Skeletal muscle tissue (tissue), 3 donors: ENCODE measurements at regions not wholly inside any gene's neighbourhood (a gene's known extent, or its start where the extent isn't known, plus 50 kb on each side); places are given as distances from the start of the nearest gene placed in this dataset.

ENCODE experiments used
- H3K27ac ChIP-seq: one replicate; pipeline ENCODE4 v1.7.0; 2013; ENCODE audit warnings: mild to moderate bottlenecking, low read depth, low read length, inconsistent platforms
- H3K27me3 ChIP-seq, 3 donors: one replicate each; pipeline ENCODE4 v1.7.0; 2013; ENCODE audit warnings: low read length in 3 of 3; ENCODE audit not compliant: control insufficient read depth in 3 of 3, insufficient read depth in 3 of 3
- H3K36me3 ChIP-seq, 3 donors: one replicate each; pipeline ENCODE4 v1.7.0; 2013; ENCODE audit warnings: low read length in 3 of 3; ENCODE audit not compliant: control insufficient read depth in 3 of 3, insufficient read depth in 3 of 3
- H3K4me1 ChIP-seq, 3 donors: one replicate each; pipeline ENCODE4 v1.7.0; 2013; ENCODE audit warnings: low read length in 3 of 3, mild to moderate bottlenecking in 3 of 3; ENCODE audit not compliant: control insufficient read depth in 3 of 3, insufficient read depth in 3 of 3
- H3K4me3 ChIP-seq, 3 donors: one replicate each; pipeline ENCODE4 v1.7.0; 2013; ENCODE audit warnings: low read length in 3 of 3
- H3K9ac ChIP-seq, 3 donors: one replicate each; pipeline ENCODE4 v1.7.0; 2013; ENCODE audit warnings: low read length in 3 of 3, mild to moderate bottlenecking in 3 of 3, moderate library complexity in 2 of 3, low read depth in 1 of 3
- H3K9me3 ChIP-seq, 3 donors: one replicate each; pipeline ENCODE4 v1.7.0; 2013; ENCODE audit warnings: low read length in 3 of 3; ENCODE audit not compliant: control insufficient read depth in 3 of 3
- donor health status: Osteomylitis.

DNA sequence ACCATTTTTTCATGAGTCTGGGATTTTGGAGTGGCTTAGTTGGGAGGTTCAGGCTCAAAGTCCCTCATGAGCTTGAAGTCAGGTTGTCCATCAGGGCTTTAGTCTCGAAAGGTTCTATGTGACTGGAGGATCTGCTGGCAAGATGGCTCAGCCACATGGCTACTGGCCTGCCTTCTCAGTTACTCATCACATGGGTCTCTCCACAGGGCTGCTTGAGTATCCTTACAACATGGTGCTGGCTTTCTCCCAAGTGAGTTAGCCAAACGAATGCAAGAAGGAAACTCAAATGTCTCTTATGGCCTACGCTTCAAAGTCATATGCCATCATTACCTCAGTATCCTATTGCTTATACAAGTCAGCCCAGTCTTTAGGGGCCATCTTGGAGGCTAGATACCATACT, 106.3 kb upstream of the VCX3B start:
- Histone ChIP-seq H3K4me3 (no peak overlapping the region), H3K27me3 (no peaks in the 10 kb centered on the region), H3K4me1 (no peaks in the 10 kb centered on the region), H3K9me3 (no peaks in the 10 kb centered on the region), H3K27ac (no peak overlapping the region), H3K36me3 (no peaks in the 10 kb centered on the region), H3K9ac (no peak overlapping the region)

DNA sequence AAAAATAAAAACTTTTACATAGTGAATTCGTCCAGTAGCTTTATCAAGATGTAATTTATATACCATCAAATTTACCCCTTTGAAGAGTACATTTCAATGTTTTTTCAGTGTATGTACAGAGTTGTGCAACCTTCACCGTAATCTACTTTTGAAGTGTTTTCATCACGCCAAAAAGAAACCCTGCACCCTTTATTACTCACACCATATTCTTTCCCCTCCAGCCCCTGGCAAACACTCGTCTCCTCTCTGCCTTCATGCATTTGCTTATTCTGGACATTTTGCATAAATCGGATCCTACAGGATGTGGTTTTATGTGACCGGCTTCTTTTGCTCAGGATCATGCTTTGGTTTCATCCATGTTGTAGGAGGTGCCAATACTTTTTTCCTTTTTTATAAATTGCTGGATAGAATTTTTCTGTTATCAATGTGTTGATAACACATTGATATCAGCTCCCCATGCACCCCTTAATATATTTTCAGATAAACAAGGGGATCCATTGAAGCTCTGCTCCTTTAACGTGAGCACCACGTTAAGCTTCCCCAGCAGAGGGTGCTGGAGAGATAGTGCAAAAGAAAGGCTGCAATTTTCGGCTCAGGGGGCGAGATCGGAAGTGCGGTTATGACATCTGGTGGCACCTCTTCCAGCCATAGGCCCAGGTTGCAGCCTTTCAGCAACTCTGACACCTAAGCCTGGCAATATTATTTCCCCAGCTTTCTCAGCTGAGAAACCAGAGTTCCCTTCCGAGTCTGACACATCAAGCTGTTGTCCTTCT, 100.1 kb upstream of the VCX3B start:
- H3K36me3 ChIP-seq: no peaks in the 10 kb centered on the region
- no peaks in the 10 kb centered on the region for H3K9me3 ChIP-seq
- no peaks in the 10 kb centered on the region for H3K27me3 ChIP-seq
- no peaks in the 10 kb centered on the region for H3K4me1 ChIP-seq
- H3K27ac ChIP-seq: no peak overlapping the region
- H3K4me3 ChIP-seq: peak overlapping the region in 1 of 3 donors; percentile 41
- H3K9ac ChIP-seq: no peak overlapping the region

DNA sequence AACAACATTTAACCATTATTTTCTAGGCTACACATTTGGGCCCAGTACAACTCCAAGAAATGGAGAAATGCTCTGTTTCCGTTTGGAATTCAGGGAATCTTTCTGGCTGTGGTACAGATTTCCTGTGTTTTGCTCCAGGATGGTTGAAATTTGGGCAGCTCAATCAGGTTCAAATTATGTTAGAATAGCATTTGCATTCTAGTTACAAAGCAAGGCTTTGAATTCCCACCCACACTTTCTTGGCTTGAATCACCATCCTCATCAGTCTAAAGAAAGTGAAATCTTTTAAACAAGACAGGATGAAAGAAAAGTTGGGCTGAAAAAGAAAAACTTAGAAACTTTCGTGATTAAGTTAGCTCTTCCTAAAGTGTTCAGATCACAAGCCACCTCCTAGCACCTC, 98.1 kb upstream of the VCX3B start:
- no peak overlapping the region for H3K4me3 ChIP-seq
- H3K27me3 ChIP-seq: no peaks in the 10 kb centered on the region
- H3K4me1 ChIP-seq: no peaks in the 10 kb centered on the region
- no peak overlapping the region for H3K27ac ChIP-seq
- H3K9ac ChIP-seq: no peak overlapping the region
- H3K36me3 ChIP-seq: no peaks in the 10 kb centered on the region
- H3K9me3 ChIP-seq: no peaks in the 10 kb centered on the region

DNA sequence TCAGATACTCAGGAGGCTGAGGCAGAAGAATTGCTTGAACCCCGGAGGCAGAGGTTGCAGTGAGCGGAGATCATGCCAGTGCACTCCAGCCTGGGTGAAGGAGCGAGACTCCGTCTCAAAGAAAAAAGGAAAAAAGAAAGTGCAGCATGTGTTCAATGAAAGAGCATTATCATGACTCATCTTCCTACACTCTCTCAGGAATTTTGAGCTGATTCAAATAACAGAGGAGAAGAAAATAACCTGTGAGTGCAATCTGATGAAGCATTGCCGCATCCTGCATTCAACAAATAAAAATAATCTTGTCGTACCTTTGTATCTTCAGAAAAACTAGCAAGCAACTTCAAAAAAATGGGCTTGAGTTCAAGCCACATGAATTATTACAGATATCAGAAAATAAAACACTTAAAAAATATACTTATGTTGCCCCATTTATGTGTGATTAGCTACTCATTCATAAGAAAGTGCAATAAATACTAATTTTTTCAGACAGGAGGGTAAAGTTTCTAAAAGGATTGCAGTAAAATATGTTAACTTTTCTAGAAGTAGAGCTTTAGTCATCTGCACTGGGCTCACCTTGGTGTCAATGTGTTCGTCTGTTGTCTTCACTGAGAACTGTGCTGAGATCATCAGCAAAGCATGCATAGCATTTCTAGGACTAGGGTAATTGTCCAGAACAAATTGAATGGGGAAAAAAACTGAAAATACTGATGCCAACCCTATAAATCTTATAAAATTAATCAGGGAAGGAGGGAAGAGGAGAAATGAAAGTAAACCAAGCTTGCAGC, 90.4 kb upstream of the VCX3B start:
- Histone ChIP-seq H3K36me3 (no peaks in the 10 kb centered on the region), H3K9ac (no peak overlapping the region), H3K4me1 (no peaks in the 10 kb centered on the region), H3K27me3 (no peaks in the 10 kb centered on the region), H3K9me3 (no peaks in the 10 kb centered on the region), H3K4me3 (no peak overlapping the region), H3K27ac (no peak overlapping the region)

DNA sequence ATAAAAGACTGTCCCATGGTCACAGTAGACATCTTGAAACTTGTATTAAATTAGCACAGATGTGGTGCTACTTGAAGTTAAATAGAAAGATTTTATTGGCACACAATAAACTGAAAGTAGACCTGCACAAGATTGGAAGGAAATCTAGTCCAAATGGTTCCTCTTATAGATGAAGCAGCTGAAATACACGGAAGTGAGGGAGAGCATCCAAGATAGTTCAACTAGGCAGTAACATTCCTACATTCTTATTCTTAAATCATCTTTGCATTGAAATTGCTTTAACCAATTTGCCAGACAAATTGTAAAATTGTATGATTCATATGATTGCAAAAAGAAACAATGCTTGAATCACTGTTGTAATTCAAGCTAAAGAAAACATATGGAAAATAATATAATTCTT, 87.6 kb upstream of the VCX3B start:
- no peak overlapping the region for H3K9ac ChIP-seq
- no peaks in the 10 kb centered on the region for H3K9me3 ChIP-seq
- H3K36me3 ChIP-seq: no peaks in the 10 kb centered on the region
- H3K4me3 ChIP-seq: no peak overlapping the region
- no peak overlapping the region for H3K27ac ChIP-seq
- H3K27me3 ChIP-seq: no peaks in the 10 kb centered on the region
- no peaks in the 10 kb centered on the region for H3K4me1 ChIP-seq

DNA sequence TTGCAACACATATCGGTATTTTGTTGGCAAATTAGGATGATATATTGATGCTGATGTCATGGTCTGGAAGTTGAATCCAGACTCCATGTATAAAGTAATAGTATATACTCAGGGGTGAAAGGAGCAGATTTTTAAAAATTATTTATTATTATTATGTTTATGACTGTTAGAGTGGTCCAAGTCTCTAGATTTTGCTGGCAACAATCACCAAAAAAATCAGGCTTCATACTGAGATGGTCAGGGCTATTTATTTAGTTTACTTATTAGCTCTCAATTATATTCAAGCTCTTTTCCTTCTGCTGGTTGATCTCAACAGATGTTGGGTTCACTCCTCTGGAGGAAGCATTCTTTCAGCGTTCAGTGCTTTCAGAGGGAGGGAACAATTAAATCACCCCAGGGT, 73.9 kb upstream of the VCX3B start:
- no peaks in the 10 kb centered on the region for H3K36me3 ChIP-seq
- no peaks in the 10 kb centered on the region for H3K9me3 ChIP-seq
- no peak overlapping the region for H3K27ac ChIP-seq
- no peak overlapping the region for H3K9ac ChIP-seq
- no peaks in the 10 kb centered on the region for H3K4me1 ChIP-seq
- no peaks in the 10 kb centered on the region for H3K27me3 ChIP-seq
- no peak overlapping the region for H3K4me3 ChIP-seq

DNA sequence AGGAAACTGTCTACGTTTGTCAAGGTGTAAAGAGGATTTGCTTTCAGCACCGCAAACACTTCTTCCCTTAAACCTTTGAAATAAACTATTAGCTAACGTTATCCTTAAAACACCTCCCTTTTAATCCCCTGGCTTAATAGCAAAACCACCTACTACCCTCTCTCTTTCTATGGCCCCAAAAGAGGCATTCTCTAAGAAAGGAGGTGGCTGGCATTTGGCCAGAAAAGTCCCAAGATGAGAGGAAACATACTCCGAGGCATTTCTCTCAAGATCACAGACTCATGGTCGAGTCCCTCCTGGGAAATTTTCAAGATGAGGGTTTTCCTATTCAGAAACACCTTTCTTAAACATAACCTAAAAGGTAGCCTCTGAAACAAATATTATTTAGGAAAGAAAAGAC, 60.6 kb upstream of the VCX3B start:
- H3K27ac ChIP-seq: no peak overlapping the region
- peaks cover 0 to 5% (median 0%) of the 10 kb centered on the region in 3 donors for H3K9me3 ChIP-seq
- no peaks in the 10 kb centered on the region for H3K36me3 ChIP-seq
- no peak overlapping the region for H3K9ac ChIP-seq
- peaks cover 4 to 9% (median 8%) of the 10 kb centered on the region in 3 donors for H3K4me1 ChIP-seq
- peak overlapping the region in 1 of 3 donors; percentile 3 for H3K4me3 ChIP-seq
- no peaks in the 10 kb centered on the region for H3K27me3 ChIP-seq

DNA sequence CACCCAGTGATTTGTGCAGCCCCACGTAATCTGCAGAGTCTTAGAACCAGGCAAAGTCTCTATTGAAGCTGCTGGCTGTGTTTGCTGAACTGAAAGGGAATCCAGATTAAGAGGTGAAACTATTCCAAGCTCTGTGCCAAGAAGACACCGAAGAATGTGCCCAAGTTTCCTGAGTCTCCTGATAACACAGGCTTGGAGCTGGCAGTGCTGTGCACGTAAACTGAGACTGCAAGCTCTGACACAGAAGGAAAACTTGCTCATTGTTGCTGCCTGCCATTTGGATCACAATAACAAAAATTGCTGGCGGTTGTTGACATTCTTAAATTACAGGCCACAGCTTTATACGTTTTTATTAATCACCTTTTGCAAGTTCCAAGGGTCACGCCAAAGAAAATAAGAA, 60.2 kb upstream of the VCX3B start:
- peak overlapping the region in 2 of 3 donors; percentile 3 to 31 for H3K4me3 ChIP-seq
- no peak overlapping the region for H3K9ac ChIP-seq
- H3K9me3 ChIP-seq: peaks cover 0 to 5% (median 0%) of the 10 kb centered on the region in 3 donors

DNA sequence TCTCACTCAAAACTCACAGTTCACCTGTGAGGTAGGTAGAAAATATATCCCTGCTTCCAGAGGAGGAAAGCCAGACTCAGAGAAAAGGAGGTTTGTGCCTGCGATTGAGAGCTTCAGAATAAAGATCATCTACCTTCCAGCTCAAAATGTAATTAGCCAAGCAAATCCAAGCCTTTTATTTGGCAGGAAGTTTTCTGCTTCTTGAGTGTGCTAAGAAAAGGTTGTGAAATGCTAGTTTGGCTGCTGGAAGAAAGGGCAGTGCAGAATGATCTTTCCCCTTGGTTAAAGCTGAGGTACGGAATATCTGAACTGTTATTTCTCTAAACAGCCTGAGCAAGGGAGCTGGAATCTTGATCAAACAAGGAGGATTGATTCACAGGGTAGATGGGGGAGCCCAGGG, 59.7 kb upstream of the VCX3B start:
- no peak overlapping the region for H3K9ac ChIP-seq
- peak overlapping the region in 2 of 3 donors; percentile 3 to 13 for H3K4me3 ChIP-seq
- H3K27ac ChIP-seq: no peak overlapping the region
- no peaks in the 10 kb centered on the region for H3K27me3 ChIP-seq
- H3K4me1 ChIP-seq: peaks cover 4 to 9% (median 8%) of the 10 kb centered on the region in 3 donors
- H3K9me3 ChIP-seq: peaks cover 0 to 5% (median 0%) of the 10 kb centered on the region in 3 donors
- H3K36me3 ChIP-seq: no peaks in the 10 kb centered on the region

More for the DNA sequence above, 60.2 kb upstream of the VCX3B start:
- Histone ChIP-seq H3K4me1 (peaks cover 4 to 9% (median 8%) of the 10 kb centered on the region in 3 donors), H3K27me3 (no peaks in the 10 kb centered on the region), H3K27ac (no peak overlapping the region), H3K36me3 (no peaks in the 10 kb centered on the region)

DNA sequence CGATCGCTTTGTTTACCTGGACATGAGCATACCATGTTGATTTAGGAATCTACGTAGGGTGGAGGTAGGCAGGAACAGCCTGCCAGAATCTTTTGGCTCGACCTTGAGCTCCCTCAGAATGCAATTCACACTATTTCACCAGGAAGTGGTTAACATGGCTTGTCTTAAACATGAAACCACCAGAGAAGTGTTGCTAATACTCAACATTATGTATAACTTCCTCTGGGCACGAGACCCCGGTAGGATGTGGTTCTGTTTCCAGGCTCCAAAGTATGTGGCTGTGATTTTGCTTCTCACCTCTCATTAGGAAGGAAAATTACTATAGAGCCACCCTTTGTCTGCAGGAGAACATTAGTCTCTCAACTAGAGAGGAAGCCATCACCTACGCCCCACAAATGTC, 59.0 kb upstream of the VCX3B start:
- Histone ChIP-seq H3K4me1 (peaks cover 4 to 9% (median 8%) of the 10 kb centered on the region in 3 donors), H3K4me3 (no peak overlapping the region), H3K9me3 (peaks cover 0 to 5% (median 0%) of the 10 kb centered on the region in 3 donors), H3K9ac (no peak overlapping the region), H3K27ac (no peak overlapping the region), H3K36me3 (no peaks in the 10 kb centered on the region), H3K27me3 (no peaks in the 10 kb centered on the region)
